ENCODE measurements at regions not wholly inside any gene's neighbourhood (a gene's known extent, or its start where the extent isn't known, plus 50 kb on each side); places are given as distances from the start of the nearest gene placed in this dataset.

- CTCF ChIA-PET, result no interaction called here
- DNase-seq (ENCODE audit: extremely low spot score), result no peak
- no peak for TF ChIP-seq CTCF (IDR thresholded peaks at IDR 0.05; ENCODE audit: control extremely low read depth, extremely low read depth, low read depth, missing control alignments)
- POLR2A ChIA-PET, result no interaction called here
These were observed 126.2 kb upstream of the KLHL25 start for GRCh38 chr15:85920956-85921355.

DNA sequence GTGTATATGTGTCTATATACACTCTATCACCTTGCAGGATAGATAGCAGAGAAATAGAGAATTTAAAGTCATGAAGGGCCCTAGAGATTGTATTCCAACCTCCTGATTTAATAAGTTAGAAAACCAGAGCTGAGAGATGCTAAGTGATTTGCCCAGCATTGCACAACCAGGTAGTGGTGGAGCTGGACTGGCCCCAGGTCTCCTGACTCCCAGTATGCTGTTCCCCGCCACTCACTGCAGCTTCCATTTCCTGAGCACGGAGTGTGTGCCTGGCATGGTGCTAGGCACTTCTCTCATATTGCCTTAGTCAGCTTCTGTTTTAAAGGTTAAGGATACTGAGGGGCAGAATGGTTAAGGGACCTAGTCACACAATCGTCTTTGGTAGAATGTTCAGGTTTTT is 129.4 kb upstream of the KLHL25 start:
- ChIA-PET POLR2A (no interaction called here), CTCF (interaction anchor here (1.7 kb wide), 1 partner anchor 9 kb away, joined by 5 read pairs; no protein-coding TSS in a partner anchor)
- TF ChIP-seq CTCF (IDR thresholded peaks at IDR 0.05; ENCODE audit: control extremely low read depth, extremely low read depth, low read depth, missing control alignments), result no peak
- DNase-seq (ENCODE audit: extremely low spot score), result no peak

- POLR2A ChIA-PET, result no interaction called here
- TF ChIP-seq CTCF (IDR thresholded peaks at IDR 0.05; ENCODE audit: control extremely low read depth, extremely low read depth, low read depth, missing control alignments), result no peak
- no peak for DNase-seq (ENCODE audit: extremely low spot score)
- CTCF ChIA-PET, result no interaction called here
These were observed 131.0 kb upstream of the KLHL25 start for GRCh38 chr15:85925649-85926237.

GRCh38 chr15:85926834-85927233 is 132.1 kb upstream of the KLHL25 start:
- no peak for TF ChIP-seq CTCF (IDR thresholded peaks at IDR 0.05; ENCODE audit: control extremely low read depth, extremely low read depth, low read depth, missing control alignments)
- POLR2A ChIA-PET, result no interaction called here
- DNase-seq (ENCODE audit: extremely low spot score), result no peak
- CTCF ChIA-PET, result no interaction called here

DNA sequence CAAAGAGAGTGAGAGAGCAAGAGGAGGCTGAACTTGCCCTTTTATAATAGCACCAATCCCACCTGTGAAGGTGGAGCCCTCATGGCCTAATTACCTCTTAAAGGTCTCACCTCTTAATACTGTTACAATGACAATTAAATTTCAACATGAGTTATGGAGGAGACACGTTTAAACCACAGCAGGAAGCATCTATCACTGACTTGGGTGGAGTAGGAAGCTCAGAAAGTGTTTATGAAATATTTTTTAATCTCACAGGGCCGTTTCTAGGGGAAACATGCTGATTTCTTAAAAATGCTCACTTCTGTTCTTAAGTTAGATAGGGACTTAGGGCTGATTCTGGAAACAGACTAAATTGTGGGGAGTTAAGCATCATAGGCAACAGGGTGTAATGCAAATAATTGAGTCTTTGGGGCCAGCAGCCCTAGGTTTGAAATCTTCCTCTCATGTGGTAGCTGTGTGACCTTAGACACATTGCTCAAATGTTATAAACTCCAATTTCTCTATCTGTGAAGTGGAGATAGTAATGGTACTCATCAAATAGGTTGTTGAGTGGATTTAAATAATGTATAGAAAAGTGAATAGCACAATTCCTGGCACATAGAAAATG is 133.3 kb upstream of the KLHL25 start:
- CTCF ChIA-PET, result no interaction called here
- TF ChIP-seq CTCF (IDR thresholded peaks at IDR 0.05; ENCODE audit: control extremely low read depth, extremely low read depth, low read depth, missing control alignments), result no peak
- POLR2A ChIA-PET, result no interaction called here
- DNase-seq (ENCODE audit: extremely low spot score), result no peak

- ChIA-PET CTCF (interaction anchor here (1.2 kb wide), 1 partner anchor 11 kb away, joined by 3 read pairs; no protein-coding TSS in a partner anchor), POLR2A (no interaction called here)
- no peak for DNase-seq (ENCODE audit: extremely low spot score)
- no peak for TF ChIP-seq CTCF (IDR thresholded peaks at IDR 0.05; ENCODE audit: control extremely low read depth, extremely low read depth, low read depth, missing control alignments)
These were observed 135.1 kb upstream of the KLHL25 start for GRCh38 chr15:85929786-85930185.
